Ramos (cell line): ENCODE measurements at regions not wholly inside any gene's neighbourhood (a gene's known extent, or its start where the extent isn't known, plus 50 kb on each side); places are given as distances from the start of the nearest gene placed in this dataset.
"Not testable (repeated sequence)": the region's sequence is repeated elsewhere in the genome, so short reads cannot be mapped to it uniquely, and the experiment has no call there.

Experiments
- in situ Hi-C: fragments of 300-500 bp; cut with MboI; formaldehyde crosslinking; loops from one replicate; pipeline ENCODE4 v1.14.3; 2022; ENCODE audit warnings: low sequenced_read_pairs; ENCODE audit not compliant: unreplicated experiment

GRCh38 chr9:75273055-75273454 lies 184.7 kb downstream of the OSTF1 start:
- in situ Hi-C loops: loop anchor here (25.0 kb wide), 2 partner anchors 589 to 1014 kb away; no protein-coding TSS in a partner anchor

GRCh38 chr9:75274781-75275180 lies 186.5 kb downstream of the OSTF1 start:
- in situ Hi-C loops: loop anchor here (25.0 kb wide), 2 partner anchors 588 to 1013 kb away; no protein-coding TSS in a partner anchor

GRCh38 chr9:75282047-75282446 lies 193.7 kb downstream of the OSTF1 start:
- in situ Hi-C loops: no loop called here

GRCh38 chr9:75289332-75289731 lies 201.0 kb downstream of the OSTF1 start:
- in situ Hi-C loops: no loop called here

- in situ Hi-C loops: no loop called here
These were observed 211.0 kb downstream of the OSTF1 start for GRCh38 chr9:75299324-75299723.

- in situ Hi-C loops: no loop called here
These were observed 245.3 kb downstream of the OSTF1 start for GRCh38 chr9:75333624-75334023.

GRCh38 chr9:75358846-75359245 lies 270.5 kb downstream of the OSTF1 start:
- in situ Hi-C loops: no loop called here

GRCh38 chr9:75359638-75360037 lies 271.3 kb downstream of the OSTF1 start:
- in situ Hi-C loops: no loop called here

- in situ Hi-C loops: no loop called here
These were observed 271.9 kb downstream of the OSTF1 start for GRCh38 chr9:75360252-75360651.

GRCh38 chr9:75362446-75362845 lies 274.1 kb downstream of the OSTF1 start:
- in situ Hi-C loops: not testable (repeated sequence)

GRCh38 chr9:75365196-75365595 lies 276.9 kb downstream of the OSTF1 start:
- in situ Hi-C loops: no loop called here

- in situ Hi-C loops: no loop called here
These were observed 281.7 kb downstream of the OSTF1 start for GRCh38 chr9:75369989-75370388.

GRCh38 chr9:75372499-75373268 lies 284.4 kb downstream of the OSTF1 start:
- in situ Hi-C loops: no loop called here

- in situ Hi-C loops: no loop called here
These were observed 288.5 kb downstream of the OSTF1 start for GRCh38 chr9:75376680-75377254.

GRCh38 chr9:75378036-75378435 lies 289.7 kb downstream of the OSTF1 start:
- in situ Hi-C loops: no loop called here

GRCh38 chr9:75378926-75379325 lies 290.6 kb downstream of the OSTF1 start:
- in situ Hi-C loops: no loop called here

- in situ Hi-C loops: loop anchor here (10.0 kb wide), 1 partner anchor 57 kb away; no protein-coding TSS in a partner anchor
These were observed 293.8 kb downstream of the OSTF1 start for GRCh38 chr9:75382126-75382525.

GRCh38 chr9:75383420-75384034 lies 295.2 kb downstream of the OSTF1 start:
- in situ Hi-C loops: loop anchor here (10.0 kb wide), 1 partner anchor 59 kb away; no protein-coding TSS in a partner anchor

- in situ Hi-C loops: loop anchor here (10.0 kb wide), 1 partner anchor 60 kb away; no protein-coding TSS in a partner anchor
These were observed 296.9 kb downstream of the OSTF1 start for GRCh38 chr9:75385236-75385635.

GRCh38 chr9:75389101-75389500 lies 300.8 kb downstream of the OSTF1 start:
- in situ Hi-C loops: loop anchor here (10.0 kb wide), 1 partner anchor 64 kb away; no protein-coding TSS in a partner anchor

- in situ Hi-C loops: no loop called here
These were observed 302.6 kb downstream of the OSTF1 start for GRCh38 chr9:75390951-75391350.
